ENCODE measurements at regions not wholly inside any gene's neighbourhood (a gene's known extent, or its start where the extent isn't known, plus 50 kb on each side); places are given as distances from the start of the nearest gene placed in this dataset.

- H3F3A ChIP-seq (ENCODE audit: insufficient read depth, low read depth), result no peaks in the 10 kb centered on the region
- BruUV-seq (replicated peaks), result no TSS peak
- H3K79me2 ChIP-seq (ENCODE audit: low read depth), result no peaks in the 10 kb centered on the region
- no peak overlapping the region for H3K4me2 ChIP-seq
- no peaks in the 10 kb centered on the region for H3K27me3 ChIP-seq (ENCODE audit: insufficient read depth, low read depth)
- H3K4me1 ChIP-seq (replicated peaks; ENCODE audit: insufficient read depth), result no peaks in the 10 kb centered on the region
- H3K27ac ChIP-seq, result no peak overlapping the region
- no peaks in the 10 kb centered on the region for H3K9me2 ChIP-seq (ENCODE audit: insufficient read depth)
- H2AFZ ChIP-seq, result no peak overlapping the region
- no peaks in the 10 kb centered on the region for H3K36me3 ChIP-seq (ENCODE audit: low read depth)
- no peaks in the 10 kb centered on the region for H4K20me1 ChIP-seq (ENCODE audit: insufficient read depth)
- TF ChIP-seq EZH2 (IDR thresholded peaks at IDR 0.05; ENCODE audit: low read depth) (no peak), CTCF (conservative IDR thresholded peaks at IDR 0.05) (no peak)
- POLR2A ChIA-PET (ENCODE audit: unreplicated experiment), result no interaction called here
- no peak overlapping the region for H3K4me3 ChIP-seq
- CTCF ChIA-PET, result no interaction called here
- no peaks in the 10 kb centered on the region for H3K9me3 ChIP-seq (ENCODE audit: insufficient read depth, low read depth)
- no peak for DNase-seq
- intact Hi-C loops (cut with micrococcal nuclease; ENCODE audit: unreplicated experiment), result no loop called here
These were observed 289.0 kb downstream of the LRFN2 start for GRCh38 chr6:40298207-40298606.

- Histone ChIP-seq H3K79me2 (ENCODE audit: low read depth) (no peaks in the 10 kb centered on the region), H3K4me1 (replicated peaks; ENCODE audit: insufficient read depth) (no peaks in the 10 kb centered on the region), H4K20me1 (ENCODE audit: insufficient read depth) (no peaks in the 10 kb centered on the region), H3K4me2 (no peak overlapping the region), H3K9me3 (ENCODE audit: insufficient read depth, low read depth) (no peaks in the 10 kb centered on the region), H3K27ac (no peak overlapping the region), H3K27me3 (ENCODE audit: insufficient read depth, low read depth) (peaks cover 14% of the 10 kb centered on the region; the same call in 1 of the 2 replicates), H3K9me2 (ENCODE audit: insufficient read depth) (no peaks in the 10 kb centered on the region), H3F3A (ENCODE audit: insufficient read depth, low read depth) (no peaks in the 10 kb centered on the region), H3K4me3 (no peak overlapping the region), H2AFZ (no peak overlapping the region), H3K36me3 (ENCODE audit: low read depth) (no peaks in the 10 kb centered on the region)
- BruUV-seq (replicated peaks), result no TSS peak
- intact Hi-C loops (cut with micrococcal nuclease; ENCODE audit: unreplicated experiment), result no loop called here
- DNase-seq, result no peak
- TF ChIP-seq CTCF (conservative IDR thresholded peaks at IDR 0.05), result no peak
- TF ChIP-seq EZH2 (IDR thresholded peaks at IDR 0.05; ENCODE audit: low read depth), result no peak
- POLR2A ChIA-PET (ENCODE audit: unreplicated experiment), result no interaction called here
- CTCF ChIA-PET, result no interaction called here
These were observed 291.8 kb downstream of the LRFN2 start for GRCh38 chr6:40295251-40295950.

- ChIA-PET CTCF (no interaction called here), POLR2A (ENCODE audit: unreplicated experiment) (no interaction called here)
- no peaks in the 10 kb centered on the region for H3F3A ChIP-seq (ENCODE audit: insufficient read depth, low read depth)
- H3K4me1 ChIP-seq (replicated peaks; ENCODE audit: insufficient read depth), result no peaks in the 10 kb centered on the region
- H2AFZ ChIP-seq, result no peak overlapping the region
- no peak overlapping the region for H3K27ac ChIP-seq
- no peaks in the 10 kb centered on the region for H3K36me3 ChIP-seq (ENCODE audit: low read depth)
- no peaks in the 10 kb centered on the region for H3K79me2 ChIP-seq (ENCODE audit: low read depth)
- intact Hi-C loops (cut with micrococcal nuclease; ENCODE audit: unreplicated experiment), result no loop called here
- H3K9me3 ChIP-seq (ENCODE audit: insufficient read depth, low read depth), result no peaks in the 10 kb centered on the region
- TF ChIP-seq EZH2 (IDR thresholded peaks at IDR 0.05; ENCODE audit: low read depth) (no peak), CTCF (conservative IDR thresholded peaks at IDR 0.05) (no peak)
- BruUV-seq (replicated peaks), result no TSS peak
- no peaks in the 10 kb centered on the region for H4K20me1 ChIP-seq (ENCODE audit: insufficient read depth)
- H3K9me2 ChIP-seq (ENCODE audit: insufficient read depth), result no peaks in the 10 kb centered on the region
- H3K27me3 ChIP-seq (ENCODE audit: insufficient read depth, low read depth), result peaks cover 14% of the 10 kb centered on the region; the same call in 1 of the 2 replicates
- no peak overlapping the region for H3K4me3 ChIP-seq
- DNase-seq, result no peak
- H3K4me2 ChIP-seq, result no peak overlapping the region
These were observed 293.5 kb downstream of the LRFN2 start for GRCh38 chr6:40293460-40294185.
